Neural crest cell (in vitro differentiated cells): ENCODE measurements at regions not wholly inside any gene's neighbourhood (a gene's known extent, or its start where the extent isn't known, plus 50 kb on each side); places are given as distances from the start of the nearest gene placed in this dataset.
A peak's percentile ranks its signal among the peaks of the same experiment; 100 is the strongest.

Experiments used
- DNase-seq: peaks from one replicate; pipeline ENCODE4 v3.0.0; 2021; ENCODE audit warnings: low read depth, mixed read lengths, low spot score
- H3K27ac Mint-ChIP-seq: one replicate; pipeline ENCODE4 v1.8.0; 2021; ENCODE audit warnings: mild to moderate bottlenecking, mixed read lengths; ENCODE audit not compliant: unreplicated experiment
- H3K27me3 Mint-ChIP-seq: 2 replicates; pipeline ENCODE4 v1.8.0; 2021; ENCODE audit warnings: low read depth, mild to moderate bottlenecking, mixed read lengths
- H3K36me3 Mint-ChIP-seq: 2 replicates; pipeline ENCODE4 v1.8.0; 2021; ENCODE audit warnings: low read depth, mild to moderate bottlenecking, mixed read lengths
- H3K4me1 Mint-ChIP-seq: 2 replicates; pipeline ENCODE4 v1.8.0; 2021; ENCODE audit warnings: mixed read lengths
- H3K4me3 Mint-ChIP-seq: one replicate; pipeline ENCODE4 v1.8.0; 2021; ENCODE audit warnings: mild to moderate bottlenecking, mixed read lengths
- H3K9me3 Mint-ChIP-seq: 2 replicates; pipeline ENCODE4 v1.8.0; 2021; ENCODE audit warnings: mixed read lengths
- CTCF ChIP-seq: fragments of 200-600 bp; sonication (generic); conservative IDR thresholded peaks from 2 replicates; pipeline ENCODE4 v1.5.0; 2021; ENCODE audit warnings: antibody characterized with exemption, mild to moderate bottlenecking

GRCh38 chr6:12348530-12349511 lies 58.7 kb downstream of the EDN1 start:
- no peak for DNase-seq
- H3K4me3 Mint-ChIP-seq: no peak overlapping the region
- TF ChIP-seq CTCF: no peak
- no peak overlapping the region for H3K27ac Mint-ChIP-seq
- H3K27me3 Mint-ChIP-seq: peaks cover 3% of the 10 kb centered on the region
- H3K9me3 Mint-ChIP-seq: peaks cover 14% of the 10 kb centered on the region
- H3K36me3 Mint-ChIP-seq: peaks cover 4% of the 10 kb centered on the region
- no peaks in the 10 kb centered on the region for H3K4me1 Mint-ChIP-seq

- peaks cover 4% of the 10 kb centered on the region for H3K36me3 Mint-ChIP-seq
- peak overlapping the region; percentile 69 for H3K27ac Mint-ChIP-seq
- peaks cover 6% of the 10 kb centered on the region for H3K4me1 Mint-ChIP-seq
- no peak for DNase-seq
- peaks cover 14% of the 10 kb centered on the region for H3K9me3 Mint-ChIP-seq
- H3K27me3 Mint-ChIP-seq: no peaks in the 10 kb centered on the region
- H3K4me3 Mint-ChIP-seq: no peak overlapping the region
- TF ChIP-seq CTCF: no peak
These were observed 60.5 kb downstream of the EDN1 start for GRCh38 chr6:12350644-12351170.

GRCh38 chr6:12351672-12352071 lies 61.5 kb downstream of the EDN1 start:
- Mint-ChIP-seq H3K9me3 (peaks cover 14% of the 10 kb centered on the region), H3K4me1 (peaks cover 6% of the 10 kb centered on the region), H3K27ac (no peak overlapping the region), H3K27me3 (no peaks in the 10 kb centered on the region), H3K36me3 (peaks cover 4% of the 10 kb centered on the region), H3K4me3 (no peak overlapping the region)
- DNase-seq: no peak
- TF ChIP-seq CTCF: no peak

GRCh38 chr6:12353731-12354130 lies 63.6 kb downstream of the EDN1 start:
- H3K9me3 Mint-ChIP-seq: peaks cover 14% of the 10 kb centered on the region
- H3K27me3 Mint-ChIP-seq: no peaks in the 10 kb centered on the region
- H3K4me3 Mint-ChIP-seq: no peak overlapping the region
- TF ChIP-seq CTCF: no peak
- peaks cover 6% of the 10 kb centered on the region for H3K4me1 Mint-ChIP-seq
- DNase-seq: no peak
- H3K27ac Mint-ChIP-seq: no peak overlapping the region
- H3K36me3 Mint-ChIP-seq: peaks cover 4% of the 10 kb centered on the region

GRCh38 chr6:12354499-12354898 lies 64.3 kb downstream of the EDN1 start:
- H3K4me1 Mint-ChIP-seq: peaks cover 6% of the 10 kb centered on the region
- no peak overlapping the region for H3K4me3 Mint-ChIP-seq
- peaks cover 14% of the 10 kb centered on the region for H3K9me3 Mint-ChIP-seq
- DNase-seq: no peak
- H3K27me3 Mint-ChIP-seq: no peaks in the 10 kb centered on the region
- no peak overlapping the region for H3K27ac Mint-ChIP-seq
- H3K36me3 Mint-ChIP-seq: peaks cover 4% of the 10 kb centered on the region
- no peak for TF ChIP-seq CTCF
